Urothelium cell line (cell line): ENCODE measurements at regions not wholly inside any gene's neighbourhood (a gene's known extent, or its start where the extent isn't known, plus 50 kb on each side); places are given as distances from the start of the nearest gene placed in this dataset.
"Not testable (repeated sequence)": the region's sequence is repeated elsewhere in the genome, so short reads cannot be mapped to it uniquely, and the experiment has no call there.

ENCODE experiments used
- DNase-seq: peaks from one replicate; pipeline ENCODE4 v3.0.0; 2011; ENCODE audit warnings: low spot score, mixed read lengths
- FAIRE-seq: peaks from 2 replicates; lab custom pipeline; 2011; peaks lifted over from hg19 to GRCh38; lab: Jason Lieb, UNC

GRCh38 chr21:19031953-19032352 lies 628.4 kb upstream of the TMPRSS15 start:
- FAIRE-seq, result no peak
- no peak for DNase-seq

- DNase-seq (no peak), FAIRE-seq (no peak)
Measured at GRCh38 chr21:19034041-19034440, 630.5 kb upstream of the TMPRSS15 start.

GRCh38 chr21:19034560-19034959 lies 631.0 kb upstream of the TMPRSS15 start:
- DNase-seq, result no peak
- FAIRE-seq, result no peak

GRCh38 chr21:19045876-19046275 lies 642.3 kb upstream of the TMPRSS15 start:
- FAIRE-seq (no peak), DNase-seq (no peak)

DNA sequence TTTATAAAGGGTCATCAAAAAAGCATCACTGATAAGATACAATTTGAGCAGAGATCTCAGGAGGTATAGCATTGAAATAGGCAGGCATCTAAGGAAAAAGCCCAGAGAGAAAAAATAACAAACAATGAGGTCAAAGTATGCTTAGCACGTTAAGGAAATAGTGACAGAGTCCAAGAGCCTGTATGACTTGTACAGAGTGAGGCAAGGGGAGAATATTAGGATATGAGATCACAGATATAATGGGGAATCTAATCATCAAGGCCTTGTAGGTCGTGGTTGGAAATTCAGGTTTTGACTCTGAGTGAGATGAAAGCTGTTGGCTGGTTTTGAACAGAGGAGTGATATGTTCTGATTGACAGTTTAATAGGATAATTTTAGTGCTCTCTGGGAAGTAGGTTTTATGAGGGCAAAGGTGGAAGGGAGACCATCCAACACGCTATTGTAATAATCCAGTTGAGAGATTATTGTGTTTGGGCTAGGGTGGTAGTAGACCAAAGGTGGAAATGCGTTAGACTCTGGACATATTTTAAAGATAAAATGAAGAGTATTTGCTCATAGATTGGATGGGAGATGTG lies 644.6 kb upstream of the TMPRSS15 start:
- FAIRE-seq, result no peak
- no peak for DNase-seq

DNA sequence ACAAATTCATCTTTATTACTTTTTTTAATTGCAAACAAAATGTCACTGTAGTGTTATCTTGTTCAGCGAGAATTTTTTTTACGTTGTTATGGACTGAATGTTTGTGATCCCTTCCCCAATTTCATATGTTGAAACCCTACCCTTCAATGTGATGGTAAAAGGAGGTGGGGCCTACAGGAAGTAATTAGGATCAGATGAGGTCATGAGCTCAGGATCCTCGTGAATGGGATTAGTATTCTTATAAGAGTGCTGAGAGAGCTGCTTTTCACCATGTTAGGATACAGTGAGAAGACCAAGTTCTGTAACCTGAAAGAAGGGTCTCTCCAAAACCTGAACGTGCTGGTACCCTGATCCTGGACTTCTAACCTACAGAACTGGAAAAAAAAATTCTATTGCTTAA lies 646.0 kb upstream of the TMPRSS15 start:
- DNase-seq, result no peak
- FAIRE-seq, result no peak

DNA sequence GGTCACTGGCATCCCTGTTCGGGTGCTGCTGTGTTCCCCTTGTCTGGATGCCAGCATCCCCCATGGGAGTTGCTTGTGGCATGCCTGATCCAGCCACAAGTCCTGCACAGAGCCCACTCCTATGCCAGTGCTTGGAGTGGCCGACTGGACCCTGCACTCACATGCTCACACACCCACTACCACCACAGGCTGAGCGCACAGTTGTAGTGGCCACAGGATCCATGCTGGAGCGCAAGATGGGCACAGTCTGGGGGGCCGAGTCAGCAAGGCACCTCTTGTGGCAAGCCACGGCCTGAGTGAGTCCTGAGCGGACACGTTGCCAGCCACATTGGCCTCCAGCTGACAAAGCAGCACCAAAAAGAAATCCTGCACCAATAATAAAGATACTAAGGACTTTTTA lies 661.6 kb upstream of the TMPRSS15 start:
- no peak for DNase-seq
- no peak for FAIRE-seq

DNA sequence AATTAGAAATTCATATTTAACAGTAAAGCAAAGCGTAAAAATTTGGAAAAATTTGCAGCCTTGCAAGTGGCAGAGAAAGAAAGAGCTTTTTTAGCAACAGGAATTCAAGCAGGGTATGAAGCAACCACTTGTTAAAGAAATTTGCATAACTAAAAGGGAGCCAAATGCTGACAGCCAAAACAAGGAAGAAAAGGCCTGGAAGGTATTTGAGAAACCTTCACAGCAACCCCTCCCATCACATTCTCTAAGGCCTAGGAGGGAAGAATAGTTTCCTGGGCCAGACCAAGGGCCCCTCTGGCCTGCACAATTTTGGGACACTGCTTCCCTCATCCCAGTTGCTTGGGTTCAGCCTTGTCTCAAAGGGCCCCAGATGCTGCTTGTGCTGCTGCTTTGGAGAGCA lies 672.4 kb upstream of the TMPRSS15 start:
- FAIRE-seq (no peak), DNase-seq (no peak)

DNA sequence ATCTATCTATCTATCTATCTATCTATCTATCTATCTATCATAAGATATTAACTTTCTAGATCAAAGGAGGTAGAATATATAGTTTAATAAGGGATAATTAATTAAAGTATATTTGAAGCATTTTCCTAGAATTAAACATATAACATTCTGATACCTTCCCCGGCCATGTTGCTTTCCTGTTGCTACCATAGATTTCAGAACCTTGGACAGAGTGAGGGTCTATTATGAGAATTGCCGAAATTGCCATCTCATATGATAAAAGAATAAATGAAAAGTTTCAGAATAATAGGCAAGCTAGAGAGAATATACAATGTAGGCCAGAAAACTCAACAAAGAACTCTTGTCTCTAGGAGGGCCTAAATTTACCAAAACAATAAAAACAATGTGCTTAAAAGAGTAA lies 706.1 kb upstream of the TMPRSS15 start:
- no peak for FAIRE-seq

DNA sequence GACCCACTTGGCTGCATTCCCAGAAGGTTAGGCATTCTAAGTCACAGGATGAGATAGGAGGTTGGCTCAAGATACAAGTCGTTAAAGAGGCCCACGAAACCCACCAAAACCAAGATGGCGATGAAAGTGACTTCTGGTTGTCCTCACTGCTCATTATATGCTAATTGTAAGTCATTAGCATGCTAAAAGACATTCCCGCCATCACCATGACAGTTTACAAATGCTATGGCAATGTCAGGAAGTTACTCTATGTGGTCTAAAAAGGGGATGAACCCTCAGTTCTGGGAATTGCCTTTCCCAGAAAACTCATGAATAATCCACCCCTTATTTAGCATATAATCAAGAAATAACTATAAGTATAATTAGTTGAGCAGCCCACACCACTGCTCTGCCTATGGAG lies 715.7 kb upstream of the TMPRSS15 start:
- DNase-seq, FAIRE-seq: not testable (repeated sequence)

More for the DNA sequence above, 706.1 kb upstream of the TMPRSS15 start:
- DNase-seq, result no peak

DNA sequence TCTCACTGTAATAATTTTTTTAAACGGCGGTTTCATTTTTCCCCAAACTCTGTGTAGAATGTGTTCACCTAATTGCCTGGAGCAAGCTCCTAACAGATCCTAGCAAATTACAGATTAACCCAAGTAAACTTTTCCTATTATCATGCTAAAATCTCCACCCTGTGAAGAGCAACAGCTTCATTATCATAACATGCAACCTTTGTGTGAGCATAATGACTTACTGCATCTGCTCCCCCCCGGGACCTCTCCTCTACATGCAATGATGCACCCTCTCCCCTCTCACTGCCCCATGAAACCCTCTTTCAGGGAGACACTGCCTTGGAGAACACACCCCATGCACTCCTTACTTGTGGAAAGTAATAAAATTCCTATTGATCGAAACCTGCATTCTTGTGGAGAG lies 717.0 kb upstream of the TMPRSS15 start:
- DNase-seq, result no peak
- no peak for FAIRE-seq

- FAIRE-seq (no peak), DNase-seq (no peak)
Measured at GRCh38 chr21:19122356-19122755, 718.8 kb upstream of the TMPRSS15 start.

DNA sequence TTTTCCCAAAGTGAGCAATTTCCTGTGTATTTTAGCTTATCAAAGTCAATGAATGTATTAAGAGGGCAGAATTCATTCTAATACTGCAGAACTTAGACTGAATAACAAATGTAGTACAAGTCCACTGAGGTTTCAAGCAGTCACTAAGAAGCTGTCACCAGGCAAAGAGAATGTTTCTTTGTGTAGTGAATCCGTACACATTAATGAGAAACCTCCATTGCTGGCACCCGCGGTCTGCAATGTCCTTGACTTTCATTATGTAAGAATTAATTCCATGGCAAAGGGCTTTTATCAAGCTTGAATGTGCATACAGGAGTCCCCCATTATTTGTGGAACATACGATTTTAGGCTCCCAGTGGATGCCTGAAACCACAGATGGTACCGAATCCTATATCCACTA lies 719.5 kb upstream of the TMPRSS15 start:
- FAIRE-seq (no peak), DNase-seq (no peak)

GRCh38 chr21:19123525-19123924 lies 719.9 kb upstream of the TMPRSS15 start:
- FAIRE-seq (no peak), DNase-seq (no peak)

DNA sequence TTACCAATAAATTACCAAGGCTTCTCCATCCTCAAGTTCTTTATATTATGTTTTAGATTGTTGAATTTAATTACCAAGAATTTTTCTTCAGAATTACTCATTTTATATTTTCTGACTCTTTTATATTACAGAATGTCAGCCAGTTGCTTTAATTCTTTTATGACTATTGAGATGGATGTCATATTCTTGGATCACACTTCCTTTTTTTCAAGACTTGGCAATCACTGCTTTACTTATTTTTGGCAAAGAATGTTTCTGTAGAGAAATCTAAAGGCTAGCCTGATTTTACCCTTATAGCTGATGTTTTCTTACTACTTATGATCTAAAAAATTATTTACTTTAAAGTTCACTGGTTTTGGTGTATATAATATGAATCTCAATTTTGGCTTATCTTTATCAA lies 721.1 kb upstream of the TMPRSS15 start:
- FAIRE-seq, result no peak
- DNase-seq, result no peak

DNA sequence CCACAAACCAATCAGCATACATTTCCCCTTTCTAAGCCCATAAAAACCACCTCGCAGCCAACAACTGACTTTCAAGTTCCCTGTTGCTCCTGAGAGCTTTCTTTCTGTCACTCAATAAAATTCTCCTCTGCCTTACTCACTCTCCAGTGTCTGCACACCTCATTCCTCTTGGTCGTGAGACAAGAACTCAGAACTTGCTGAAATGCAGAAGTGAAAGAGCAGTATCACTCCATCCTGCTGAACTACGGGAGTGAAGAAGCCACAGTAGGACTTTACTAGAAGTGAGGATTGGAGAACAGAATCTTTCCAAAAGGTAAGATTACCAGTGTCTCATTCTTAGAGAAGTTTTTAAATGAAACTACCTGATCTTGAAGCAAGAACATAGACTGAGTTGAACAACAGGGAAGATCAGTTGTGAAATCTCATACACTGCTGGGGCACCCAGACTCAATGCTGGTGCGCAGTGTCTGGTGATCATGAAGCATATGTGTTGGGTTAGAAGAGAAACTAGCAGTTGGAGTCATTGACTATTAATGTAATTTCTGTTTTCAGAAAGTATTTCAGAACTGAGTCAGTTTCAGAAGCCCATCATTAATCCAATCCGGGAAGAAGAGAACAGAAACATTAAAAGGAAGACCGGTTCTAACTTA lies 726.9 kb upstream of the TMPRSS15 start:
- DNase-seq (no peak), FAIRE-seq (no peak)

- FAIRE-seq (no peak), DNase-seq (no peak)
Measured at GRCh38 chr21:19141511-19141910, 737.9 kb upstream of the TMPRSS15 start.

GRCh38 chr21:19145682-19146293 lies 742.2 kb upstream of the TMPRSS15 start:
- FAIRE-seq, result no peak
- DNase-seq, result no peak

GRCh38 chr21:19148056-19148455 lies 744.5 kb upstream of the TMPRSS15 start:
- FAIRE-seq (no peak), DNase-seq (no peak)

DNA sequence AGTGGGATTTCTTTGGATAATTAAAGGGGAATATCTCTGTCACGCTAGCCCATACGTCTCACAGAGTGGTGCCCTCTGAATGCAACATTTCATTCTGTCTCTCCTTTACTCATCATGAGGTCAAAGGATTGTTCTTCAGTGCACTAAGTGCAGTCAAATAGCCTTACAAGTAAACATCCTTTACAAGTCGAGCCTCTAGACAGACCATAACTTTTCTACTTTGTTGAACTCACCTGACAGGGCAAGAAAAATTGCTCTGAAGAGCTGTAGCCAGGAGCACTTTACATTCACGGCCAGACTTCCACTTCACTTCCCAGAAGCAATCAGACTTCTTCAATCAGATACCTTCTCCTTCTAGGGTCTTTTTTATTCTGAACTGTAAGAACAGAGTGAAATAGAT lies 768.0 kb upstream of the TMPRSS15 start:
- FAIRE-seq (no peak), DNase-seq (no peak)

DNA sequence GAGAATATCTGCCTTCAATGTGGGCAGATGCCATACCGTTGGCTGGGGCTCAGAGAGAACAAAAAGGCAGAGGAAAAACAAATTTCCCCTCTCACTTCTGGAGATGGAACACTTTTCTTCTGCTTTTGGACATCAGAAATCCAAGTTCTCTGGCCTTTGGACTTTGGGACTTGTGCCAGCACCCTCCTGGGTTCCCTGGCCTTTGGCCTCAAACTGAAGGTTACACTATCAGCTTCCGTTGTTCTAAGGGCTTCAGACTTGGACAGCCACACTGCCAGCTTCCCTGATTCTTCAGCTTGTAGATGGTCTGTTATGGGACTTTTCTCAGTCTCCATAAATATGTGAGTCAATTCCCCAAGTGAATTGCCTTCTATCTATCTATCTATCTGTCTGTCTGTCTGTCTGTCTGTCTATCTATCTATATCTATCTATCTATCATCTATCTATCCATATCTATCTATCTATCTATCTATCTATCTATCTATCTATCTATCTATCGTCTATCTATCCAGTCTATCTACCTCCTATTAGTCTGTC lies 778.1 kb upstream of the TMPRSS15 start:
- DNase-seq, result no peak
- FAIRE-seq, result no peak

DNA sequence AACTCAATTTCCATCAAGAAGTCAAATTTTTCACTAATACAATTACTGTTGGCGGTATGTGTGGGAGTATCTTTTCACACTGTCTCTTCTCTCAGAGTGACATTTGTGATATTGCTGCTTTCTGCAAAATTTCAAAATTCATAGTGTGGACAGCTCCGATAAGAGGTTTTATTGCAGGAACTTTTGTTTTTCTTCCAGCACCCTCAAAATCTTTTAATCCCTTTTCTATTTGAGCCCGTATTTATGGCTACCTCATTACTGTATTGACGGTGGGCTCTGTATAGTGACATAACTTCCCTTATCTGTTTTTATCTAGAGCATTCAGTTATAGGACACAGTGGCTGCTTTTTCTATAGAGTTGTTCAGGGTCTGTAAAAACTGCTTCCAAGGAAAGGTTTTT lies 794.4 kb upstream of the TMPRSS15 start:
- FAIRE-seq (no peak), DNase-seq (no peak)
